ENCODE measurements at regions not wholly inside any gene's neighbourhood (a gene's known extent, or its start where the extent isn't known, plus 50 kb on each side); places are given as distances from the start of the nearest gene placed in this dataset.

GRCh38 chr5:124692950-124693349 is 53.5 kb downstream of the ZNF608 start:
- DNase-seq, result no peak

GRCh38 chr5:124692324-124692723 is 54.1 kb downstream of the ZNF608 start:
- no peak for DNase-seq

GRCh38 chr5:124689653-124690052 is 56.8 kb downstream of the ZNF608 start:
- DNase-seq, result no peak

- no peak for DNase-seq
Measured at GRCh38 chr5:124686239-124687004, 60.0 kb downstream of the ZNF608 start.

GRCh38 chr5:124685404-124685930 is 61.0 kb downstream of the ZNF608 start:
- no peak for DNase-seq

- no peak for DNase-seq
Measured at GRCh38 chr5:124683917-124684555, 62.4 kb downstream of the ZNF608 start.

- DNase-seq, result no peak
Measured at GRCh38 chr5:124679578-124680199, 66.8 kb downstream of the ZNF608 start.

GRCh38 chr5:124678922-124679519 is 67.4 kb downstream of the ZNF608 start:
- no peak for DNase-seq

GRCh38 chr5:124678468-124678867 is 68.0 kb downstream of the ZNF608 start:
- DNase-seq, result no peak

- DNase-seq, result peak; percentile 90
Measured at GRCh38 chr5:124677374-124678351, 68.8 kb downstream of the ZNF608 start.

- DNase-seq, result peak; percentile 86
Measured at GRCh38 chr5:124675931-124676846, 70.2 kb downstream of the ZNF608 start.

GRCh38 chr5:124671193-124671592 is 75.2 kb downstream of the ZNF608 start:
- DNase-seq, result no peak

- no peak for DNase-seq
Measured at GRCh38 chr5:124670722-124671184, 75.7 kb downstream of the ZNF608 start.

GRCh38 chr5:124669956-124670721 is 76.3 kb downstream of the ZNF608 start:
- no peak for DNase-seq

GRCh38 chr5:124669300-124669648 is 77.2 kb downstream of the ZNF608 start:
- no peak for DNase-seq

- no peak for DNase-seq
Measured at GRCh38 chr5:124668353-124669299, 77.8 kb downstream of the ZNF608 start.

- DNase-seq, result no peak
Measured at GRCh38 chr5:124665625-124666024, 80.8 kb downstream of the ZNF608 start.

GRCh38 chr5:124665035-124665434 is 81.4 kb downstream of the ZNF608 start:
- DNase-seq, result no peak

- DNase-seq, result no peak
Measured at GRCh38 chr5:124664287-124664686, 82.2 kb downstream of the ZNF608 start.
